ENCODE measurements at regions not wholly inside any gene's neighbourhood (a gene's known extent, or its start where the extent isn't known, plus 50 kb on each side); places are given as distances from the start of the nearest gene placed in this dataset.

- TF ChIP-seq, protein P1, sequence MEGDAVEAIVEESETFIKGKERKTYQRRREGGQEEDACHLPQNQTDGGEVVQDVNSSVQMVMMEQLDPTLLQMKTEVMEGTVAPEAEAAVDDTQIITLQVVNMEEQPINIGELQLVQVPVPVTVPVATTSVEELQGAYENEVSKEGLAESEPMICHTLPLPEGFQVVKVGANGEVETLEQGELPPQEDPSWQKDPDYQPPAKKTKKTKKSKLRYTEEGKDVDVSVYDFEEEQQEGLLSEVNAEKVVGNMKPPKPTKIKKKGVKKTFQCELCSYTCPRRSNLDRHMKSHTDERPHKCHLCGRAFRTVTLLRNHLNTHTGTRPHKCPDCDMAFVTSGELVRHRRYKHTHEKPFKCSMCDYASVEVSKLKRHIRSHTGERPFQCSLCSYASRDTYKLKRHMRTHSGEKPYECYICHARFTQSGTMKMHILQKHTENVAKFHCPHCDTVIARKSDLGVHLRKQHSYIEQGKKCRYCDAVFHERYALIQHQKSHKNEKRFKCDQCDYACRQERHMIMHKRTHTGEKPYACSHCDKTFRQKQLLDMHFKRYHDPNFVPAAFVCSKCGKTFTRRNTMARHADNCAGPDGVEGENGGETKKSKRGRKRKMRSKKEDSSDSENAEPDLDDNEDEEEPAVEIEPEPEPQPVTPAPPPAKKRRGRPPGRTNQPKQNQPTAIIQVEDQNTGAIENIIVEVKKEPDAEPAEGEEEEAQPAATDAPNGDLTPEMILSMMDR (optimal IDR thresholded peaks at IDR 0.05 in 1 of 3, IDR thresholded peaks at IDR 0.05 in 1 of 3, conservative IDR thresholded peaks at IDR 0.05 in 1 of 3; ENCODE audit: extremely low read depth in 1 of 3, insufficient read depth in 2 of 3, low read length in 3 of 3) = no peak
- no peak for TF ChIP-seq EZH2 (IDR thresholded peaks at IDR 0.05; ENCODE audit: low read length)
These were observed 207.8 kb downstream of the CXXC4 start for GRCh38 chr4:104286867-104287266.
